H1 (cell line): ENCODE measurements at regions not wholly inside any gene's neighbourhood (a gene's known extent, or its start where the extent isn't known, plus 50 kb on each side); places are given as distances from the start of the nearest gene placed in this dataset.

ENCODE experiments used
- CTCF ChIA-PET: fragments of 300-600 bp; sonication (Branson Sonifier 250); formaldehyde crosslinking; loops from one replicate; lab custom pipeline; 2021; ENCODE audit not compliant: partially characterized antibody; lab: Charles Lee
- POLR2A ChIA-PET: fragments of 300-600 bp; sonication (Branson Sonifier 250); formaldehyde crosslinking; loops from one replicate; lab custom pipeline; 2021; ENCODE audit warnings: inconsistent platforms; ENCODE audit not compliant: partially characterized antibody; lab: Charles Lee
- DNase-seq, 2 experiments: peaks; one replicate each; pipeline versions ENCODE4 v3.0.0 to v3.0.0-alpha.2; 2010 to 2022; ENCODE audit warnings: low spot score in 2 of 2, low read depth in 1 of 2, mixed read lengths in 1 of 2
- FAIRE-seq: peaks from 2 replicates; lab custom pipeline; 2011; peaks lifted over from hg19 to GRCh38; lab: Jason Lieb, UNC
- H2AFZ ChIP-seq: 2 replicates; pipeline ENCODE4 v1.8.1; 2012; ENCODE audit warnings: low read length, inconsistent platforms
- H2AK5ac ChIP-seq: 2 replicates; pipeline ENCODE4 v1.6.1; 2013; ENCODE audit warnings: low read depth, low read length
- H2BK120ac ChIP-seq: replicated peaks from 2 replicates; pipeline ENCODE3; 2013; ENCODE audit warnings: low read depth, low read length, inconsistent platforms
- H2BK12ac ChIP-seq: 2 replicates; pipeline ENCODE4 v1.6.1; 2013; ENCODE audit warnings: low read depth, low read length
- H2BK15ac ChIP-seq: 2 replicates; pipeline ENCODE4 v1.6.1; 2013; ENCODE audit warnings: low read length
- H2BK20ac ChIP-seq: 2 replicates; pipeline ENCODE4 v1.6.1; 2013; ENCODE audit warnings: low read length
- H2BK5ac ChIP-seq: 2 replicates; pipeline ENCODE4 v1.6.1; 2013; ENCODE audit warnings: low read depth, low read length
- H3K14ac ChIP-seq: 2 replicates; pipeline ENCODE4 v1.6.1; 2013; ENCODE audit warnings: inconsistent platforms; ENCODE audit not compliant: insufficient read length
- H3K18ac ChIP-seq: 2 replicates; pipeline ENCODE4 v1.6.1; 2013; ENCODE audit warnings: low read length; ENCODE audit errors: extremely low read depth
- H3K23ac ChIP-seq: 2 replicates; pipeline ENCODE4 v1.6.1; 2013; ENCODE audit warnings: inconsistent platforms; ENCODE audit not compliant: insufficient read length
- H3K23me2 ChIP-seq: 2 replicates; pipeline ENCODE4 v1.6.1; 2013; ENCODE audit warnings: low read depth, low read length
- H3K27ac ChIP-seq: 2 replicates; pipeline ENCODE4 v1.6.1; 2011; ENCODE audit warnings: low read depth, low read length, inconsistent platforms
- H3K27me3 ChIP-seq, 4 experiments: replicated peaks in 1 of 4; 1 replicate in 1 of 4; 2 replicates in 3 of 4; pipeline versions ENCODE4 v1.6.1 to v1.8.1; 2011 to 2013; ENCODE audit warnings: low read length in 3 of 4, mild to moderate bottlenecking in 3 of 4, inconsistent platforms in 2 of 4, mixed read lengths in 2 of 4, moderate library complexity in 1 of 4; ENCODE audit not compliant: control insufficient read depth in 3 of 4, insufficient read depth in 3 of 4; ENCODE audit errors: extremely low read depth in 1 of 4
- H3K36me3 ChIP-seq, 4 experiments: 2 replicates each; pipeline versions ENCODE4 v1.6.1 to v1.8.1; 2011 to 2013; ENCODE audit warnings: mild to moderate bottlenecking in 4 of 4, low read length in 3 of 4, moderate library complexity in 2 of 4, control low read depth in 1 of 4, inconsistent platforms in 1 of 4; ENCODE audit not compliant: insufficient read depth in 4 of 4, control insufficient read depth in 2 of 4
- H3K4ac ChIP-seq: replicated peaks from 2 replicates; pipeline ENCODE3; 2013; ENCODE audit warnings: low read length, low read depth, mixed read lengths, inconsistent platforms; ENCODE audit not compliant: insufficient read length
- H3K4me1 ChIP-seq, 4 experiments: replicated peaks in 1 of 4; 1 replicate in 1 of 4; 2 replicates in 3 of 4; pipeline versions ENCODE4 v1.6.1 to v1.8.1; 2011 to 2013; ENCODE audit warnings: low read length in 3 of 4, inconsistent platforms in 2 of 4, mixed read lengths in 1 of 4; ENCODE audit not compliant: insufficient read depth in 4 of 4, control insufficient read depth in 3 of 4
- H3K4me2 ChIP-seq, 2 experiments: 2 replicates each; pipeline versions ENCODE4 v1.6.1 to v1.8.1; 2011 to 2013; ENCODE audit warnings: low read depth in 2 of 2, low read length in 2 of 2, control low read depth in 1 of 2, inconsistent platforms in 1 of 2, mild to moderate bottlenecking in 1 of 2; ENCODE audit not compliant: insufficient read depth in 1 of 2
- H3K4me3 ChIP-seq, 4 experiments: fragments of 200-600, 300-600 bp in 1 of 4; sonication (generic), shearing (Covaris generic), sonication (Bioruptor Twin) in 1 of 4; 2 replicates each; pipeline versions ENCODE4 v1.5.1 to v1.8.1; 2011 to 2016; ENCODE audit warnings: low read length in 4 of 4, low read depth in 3 of 4, control low read depth in 2 of 4, inconsistent platforms in 2 of 4, mild to moderate bottlenecking in 2 of 4, mixed read lengths in 1 of 4, moderate library complexity in 1 of 4; ENCODE audit not compliant: insufficient read depth in 2 of 4; ENCODE audit errors: extremely low read depth in 1 of 4
- H3K56ac ChIP-seq: replicated peaks from 2 replicates; pipeline ENCODE3; 2013; ENCODE audit warnings: low read depth, mild to moderate bottlenecking, mixed read lengths, low read length, inconsistent platforms; ENCODE audit not compliant: insufficient read length
- H3K79me1 ChIP-seq: 2 replicates; pipeline ENCODE4 v1.6.1; 2013; ENCODE audit warnings: low read depth, low read length, control low read depth
- H3K79me2 ChIP-seq, 2 experiments: 2 replicates each; pipeline versions ENCODE4 v1.6.1 to v1.8.1; 2012 to 2013; ENCODE audit warnings: low read length in 2 of 2, mild to moderate bottlenecking in 2 of 2, inconsistent platforms in 1 of 2; ENCODE audit not compliant: insufficient read depth in 2 of 2, control insufficient read depth in 1 of 2
- H3K9ac ChIP-seq, 4 experiments: replicated peaks in 1 of 4; 1 replicate in 1 of 4; 2 replicates in 3 of 4; pipeline versions ENCODE4 v1.6.1 to v1.8.1; 2011 to 2013; ENCODE audit warnings: low read depth in 3 of 4, low read length in 3 of 4, control low read depth in 2 of 4, mild to moderate bottlenecking in 2 of 4, moderate library complexity in 2 of 4, inconsistent platforms in 1 of 4; ENCODE audit errors: extremely low read depth in 1 of 4
- H3K9me3 ChIP-seq, 2 experiments: 2 replicates each; pipeline versions ENCODE4 v1.6.1 to v1.8.1; 2012 to 2013; ENCODE audit warnings: mild to moderate bottlenecking in 2 of 2, moderate library complexity in 2 of 2, control low read depth in 1 of 2, inconsistent platforms in 1 of 2, low read depth in 1 of 2, low read length in 1 of 2, mixed read lengths in 1 of 2; ENCODE audit not compliant: insufficient read depth in 2 of 2
- H4K20me1 ChIP-seq, 2 experiments: replicated peaks in 1 of 2; 2 replicates each; pipeline versions ENCODE3 to v1.8.1; 2011 to 2013; ENCODE audit warnings: inconsistent platforms in 2 of 2, low read length in 2 of 2, mild to moderate bottlenecking in 1 of 2; ENCODE audit not compliant: insufficient read depth in 2 of 2, control insufficient read depth in 1 of 2
- H4K5ac ChIP-seq: 2 replicates; pipeline ENCODE4 v1.6.1; 2013; ENCODE audit warnings: low read length, low read depth, mixed read lengths, inconsistent platforms; ENCODE audit not compliant: insufficient read length
- H4K8ac ChIP-seq: 2 replicates; pipeline ENCODE4 v1.8.0; 2013; ENCODE audit warnings: mild to moderate bottlenecking, moderate library complexity, low read length, inconsistent platforms; ENCODE audit not compliant: insufficient read depth; ENCODE audit errors: extremely low read depth
- H4K91ac ChIP-seq: replicated peaks from 2 replicates; pipeline ENCODE3; 2013; ENCODE audit warnings: low read length, mixed read lengths, inconsistent platforms; ENCODE audit not compliant: insufficient read length
- CREB1 ChIP-seq: IDR thresholded peaks from 2 replicates; pipeline ENCODE4 v1.6.1; 2012; ENCODE audit warnings: inconsistent platforms
- TAF7 ChIP-seq: optimal IDR thresholded peaks from 2 replicates; pipeline ENCODE3; 2011; ENCODE audit warnings: low read depth, mild to moderate bottlenecking, inconsistent platforms, low read length, moderate library complexity, borderline replicate concordance
- WGBS, 2 experiments: shearing (Covaris generic) in 1 of 2; methylation state at CpG; one replicate each; pipeline versions ENCODE4 v1.1.6 to v1.1.7; 2013 to 2015; ENCODE audit warnings: low lambda C conversion rate in 2 of 2, mixed read lengths in 2 of 2, inconsistent platforms in 1 of 2, low coverage in 1 of 2, missing lambda C conversion rate in 1 of 2; ENCODE audit not compliant: insufficient replicate concordance in 2 of 2, insufficient coverage in 1 of 2, insufficient read length in 1 of 2; ENCODE audit errors: extremely low coverage in 1 of 2, missing lambda C conversion rate in 1 of 2; 5-methylcytosine and 5-hydroxymethylcytosine counted together

- no peak overlapping the region for H3K56ac ChIP-seq
- POLR2A ChIA-PET: no interaction called here
- H4K5ac ChIP-seq: no peak overlapping the region
- H3K79me2 ChIP-seq: no peaks in the 10 kb centered on the region
- H3K9ac ChIP-seq: no peak overlapping the region
- H4K8ac ChIP-seq: no peak overlapping the region
- no peaks in the 10 kb centered on the region for H3K27me3 ChIP-seq
- H4K91ac ChIP-seq: no peak overlapping the region
- H3K4me2 ChIP-seq: no peak overlapping the region
- no peak for TF ChIP-seq TAF7
- TF ChIP-seq CREB1: no peak
- no peak overlapping the region for H3K23ac ChIP-seq
- no peaks in the 10 kb centered on the region; the same call in 1 of the 2 replicates for H3K23me2 ChIP-seq
- no peak overlapping the region for H2AK5ac ChIP-seq
- no peak overlapping the region for H2BK5ac ChIP-seq
- H2AFZ ChIP-seq: no peak overlapping the region
- DNase-seq (no peak), FAIRE-seq (no peak)
- WGBS, 2 experiments: 94 to 100% methylated on average over 1 to 3 of the region's 3 CpGs
- H2BK120ac ChIP-seq: no peak overlapping the region
- no peak overlapping the region for H2BK20ac ChIP-seq
- no peaks in the 10 kb centered on the region for H3K79me1 ChIP-seq
- no peak overlapping the region for H3K4ac ChIP-seq
- H3K9me3 ChIP-seq: no peaks in the 10 kb centered on the region
- H3K4me1 ChIP-seq: no peaks in the 10 kb centered on the region
- CTCF ChIA-PET: interaction anchor here (1.6 kb wide), 1 partner anchor 12 kb away, joined by 3 read pairs; no protein-coding TSS in a partner anchor
- no peaks in the 10 kb centered on the region for H3K36me3 ChIP-seq
- no peak overlapping the region for H3K27ac ChIP-seq
- H3K14ac ChIP-seq: no peak overlapping the region
- no peak overlapping the region for H3K4me3 ChIP-seq
- H3K18ac ChIP-seq: no peak overlapping the region
- H2BK12ac ChIP-seq: no peak overlapping the region
- H2BK15ac ChIP-seq: no peak overlapping the region
- H4K20me1 ChIP-seq: no peaks in the 10 kb centered on the region
Measured at GRCh38 chr3:80994085-80994665, 767.3 kb downstream of the GBE1 start.
